HUDEP-2 (cell line): ENCODE measurements at regions not wholly inside any gene's neighbourhood (a gene's known extent, or its start where the extent isn't known, plus 50 kb on each side); places are given as distances from the start of the nearest gene placed in this dataset.

ENCODE experiments used
- DNase-seq, 76 experiments: peaks; one replicate each; lab custom pipeline; 2025; ENCODE audit not compliant: unreplicated experiment in 76 of 76; lab: John Stamatoyannopoulos, UW

DNA sequence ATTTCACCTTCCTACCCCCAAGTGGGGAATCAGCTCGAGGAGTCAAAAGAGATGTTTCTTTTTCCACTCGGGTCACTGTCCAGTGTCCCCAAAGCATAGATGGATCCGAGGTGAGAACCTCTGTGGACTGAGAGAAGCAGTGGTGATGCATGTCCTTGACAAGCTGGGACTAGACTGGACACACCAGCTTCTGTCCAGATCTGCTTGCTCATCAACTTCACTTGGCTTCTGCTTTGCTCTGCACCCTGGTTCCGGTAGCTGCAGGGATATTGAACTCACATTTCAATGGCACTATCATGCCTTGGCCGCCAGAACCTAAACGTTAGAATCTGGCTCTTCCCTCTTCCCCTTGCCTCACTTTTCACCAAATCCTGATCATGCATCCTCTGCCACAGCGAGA lies 50.3 kb upstream of the CXCL12 start:
- no peak for DNase-seq

DNA sequence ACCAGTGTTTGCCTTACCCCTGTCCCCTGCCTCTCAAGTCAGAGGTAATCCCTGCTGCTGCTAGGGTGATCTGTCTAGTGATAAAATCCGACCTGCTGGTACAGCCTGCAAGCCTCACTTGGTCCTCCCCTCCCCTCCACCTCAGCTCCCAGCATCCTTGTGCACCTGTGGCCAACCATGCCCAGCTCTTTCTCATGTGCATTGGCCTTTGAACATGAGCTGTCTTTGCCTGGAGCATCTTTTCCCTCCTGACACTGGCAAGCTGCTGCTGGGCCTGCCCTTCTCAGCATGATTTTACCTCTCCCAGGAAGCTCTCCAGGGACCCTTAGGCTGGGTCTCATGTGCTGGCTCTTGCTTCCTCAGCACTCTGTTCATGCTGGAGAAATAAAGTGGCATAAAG lies 51.3 kb upstream of the CXCL12 start:
- DNase-seq, result no peak

DNA sequence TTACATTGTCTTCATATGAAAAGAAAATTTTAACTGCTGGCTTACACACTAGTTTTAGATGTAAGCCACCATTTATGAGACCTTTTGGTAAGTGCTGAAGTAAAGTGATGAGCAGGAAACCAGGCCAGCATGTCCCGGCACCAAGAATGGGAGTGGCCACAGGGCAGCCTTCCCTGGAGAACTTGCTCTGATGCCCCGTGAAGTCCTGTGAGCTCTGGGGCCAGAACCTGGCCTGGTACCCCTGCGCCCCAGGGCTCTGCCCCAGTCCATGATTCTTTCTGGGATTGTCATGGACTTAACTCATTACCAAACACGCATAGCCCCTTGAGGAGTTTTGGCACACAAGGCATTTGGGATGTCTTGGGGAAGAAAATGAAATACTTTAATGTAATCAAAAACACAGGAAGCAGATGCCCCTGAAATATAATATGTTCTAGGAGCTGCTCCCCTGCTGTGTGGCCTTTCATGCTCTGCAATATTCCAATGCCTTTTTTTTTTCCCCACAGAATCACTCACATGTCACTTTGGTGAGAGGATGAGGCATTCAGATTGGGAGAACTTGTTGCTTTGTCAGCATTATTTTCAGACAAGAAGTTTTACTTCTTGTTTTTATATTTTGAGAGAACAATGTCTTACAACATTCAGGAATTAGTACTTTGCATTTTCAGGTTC lies 53.1 kb upstream of the CXCL12 start:
- no peak for DNase-seq

DNA sequence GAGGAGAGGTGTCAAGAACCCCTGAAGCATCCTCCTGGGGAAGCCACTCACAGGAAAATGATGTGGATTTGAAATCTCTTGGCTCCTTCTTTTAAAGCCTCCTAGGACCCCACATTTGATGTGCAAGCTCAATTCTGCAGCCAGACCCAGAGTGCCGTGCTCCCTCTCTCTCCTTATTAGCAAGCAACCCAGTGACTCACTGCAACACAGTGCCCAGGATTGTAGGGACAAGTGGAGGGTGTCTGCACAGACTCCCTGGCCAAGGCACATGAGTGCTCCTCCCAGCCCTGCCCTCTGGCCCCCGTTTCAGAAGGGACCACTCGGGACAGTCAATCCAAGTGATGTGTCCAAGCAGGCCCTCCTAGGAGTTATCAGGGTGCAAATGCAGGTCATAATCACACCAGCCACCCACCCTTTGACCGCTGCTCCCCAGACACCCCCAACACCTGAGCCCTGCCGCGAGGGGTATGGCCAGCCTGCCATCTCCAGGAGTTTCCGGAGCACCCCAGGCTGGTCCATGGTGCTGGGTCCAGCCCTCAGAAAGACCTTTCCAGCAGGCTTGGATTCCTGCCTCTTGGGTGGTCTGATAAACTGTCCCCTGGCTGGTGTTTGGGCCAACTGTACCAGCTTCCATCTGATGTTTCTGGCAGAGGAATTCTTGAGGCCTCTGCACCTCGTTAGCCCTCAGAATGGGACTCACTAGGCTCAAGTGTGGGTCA lies 54.5 kb upstream of the CXCL12 start:
- DNase-seq, result no peak

DNA sequence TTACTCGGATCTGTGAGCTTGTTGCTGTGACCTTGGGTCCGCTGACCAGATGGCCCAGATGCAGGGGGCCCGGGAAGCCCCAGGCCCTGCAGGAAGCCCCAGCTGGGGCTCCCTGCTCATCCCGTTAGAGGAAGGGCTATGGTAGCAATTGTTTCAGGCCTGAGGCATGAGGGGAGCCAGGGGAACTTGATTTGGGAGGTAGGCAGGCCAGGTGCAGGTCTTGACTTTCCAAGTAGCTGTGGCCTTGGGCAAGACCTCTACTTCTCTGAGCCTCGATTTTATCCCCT lies 55.0 kb upstream of the CXCL12 start:
- no peak for DNase-seq

DNA sequence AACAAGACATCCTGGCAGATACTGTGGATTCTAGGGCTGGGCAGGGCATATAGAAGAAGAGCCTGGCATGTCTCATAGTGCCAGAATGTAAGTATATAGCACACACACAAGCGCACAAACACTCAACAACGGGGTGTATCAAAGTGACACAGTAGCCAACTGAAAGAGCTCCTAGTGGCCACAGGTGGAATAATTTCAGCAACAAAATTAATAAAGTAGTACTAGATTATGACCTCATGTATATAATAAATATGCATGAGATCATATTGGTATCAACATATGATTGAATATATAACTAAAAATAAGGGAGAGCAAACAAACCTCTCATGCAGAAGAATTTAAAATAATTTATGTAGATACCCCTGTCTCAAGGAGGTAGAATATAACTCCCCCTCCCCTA lies 72.4 kb upstream of the CXCL12 start:
- DNase-seq, result no peak

DNA sequence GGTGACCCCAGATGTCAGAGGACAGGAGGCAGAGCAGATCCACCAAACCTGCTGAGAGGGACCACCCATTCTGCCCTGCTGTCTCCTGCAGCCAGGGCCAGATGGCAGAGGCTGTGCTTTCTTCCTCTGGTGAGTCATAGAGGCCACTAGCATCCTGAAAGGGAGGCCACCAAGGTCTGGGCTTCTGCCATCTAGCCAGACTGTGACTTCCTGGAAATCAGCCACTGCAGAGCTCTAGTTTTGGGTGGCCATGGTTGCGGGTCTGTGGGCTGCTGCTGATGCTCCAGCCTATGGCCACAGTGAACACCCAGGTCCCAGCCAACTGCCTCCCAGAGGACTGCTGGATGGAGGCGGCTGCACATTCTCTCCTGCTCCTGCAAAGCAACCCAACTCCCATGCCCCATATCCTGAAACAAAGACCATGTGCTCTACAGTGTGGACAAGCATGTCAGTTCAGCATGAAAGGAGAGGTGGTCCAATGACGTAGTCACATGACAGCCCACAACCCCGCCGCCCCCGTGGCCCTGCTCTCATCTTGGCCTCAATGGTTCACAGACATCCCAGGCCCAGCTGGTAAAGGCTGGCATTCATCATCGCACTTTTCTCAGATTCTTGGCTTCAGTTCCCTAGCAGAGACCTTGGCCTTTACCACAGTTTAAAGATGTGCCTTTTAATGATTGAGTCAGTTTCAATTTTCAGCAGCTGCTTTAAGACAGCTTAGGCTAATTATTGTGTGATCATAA lies 73.9 kb upstream of the CXCL12 start:
- DNase-seq, result no peak

DNA sequence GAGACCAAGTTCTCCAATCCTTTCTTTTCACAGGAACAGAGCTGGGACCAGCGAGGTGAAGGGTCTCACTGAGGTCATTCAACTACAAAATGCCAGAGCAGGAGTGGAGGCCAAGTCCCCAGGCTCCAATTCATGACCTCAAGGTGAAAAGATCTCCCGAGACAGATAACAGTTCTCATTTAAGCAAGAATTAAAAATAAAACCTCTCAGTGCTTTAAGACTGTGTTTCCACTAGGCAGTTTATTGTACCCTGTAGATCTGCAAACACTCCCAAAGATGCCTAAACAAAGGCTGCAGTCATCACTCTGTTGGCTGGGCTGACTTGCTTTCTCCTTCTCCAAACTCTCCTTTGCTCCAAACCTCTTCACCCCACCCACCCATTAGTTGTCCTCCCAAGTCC lies 74.8 kb upstream of the CXCL12 start:
- DNase-seq, result no peak

DNA sequence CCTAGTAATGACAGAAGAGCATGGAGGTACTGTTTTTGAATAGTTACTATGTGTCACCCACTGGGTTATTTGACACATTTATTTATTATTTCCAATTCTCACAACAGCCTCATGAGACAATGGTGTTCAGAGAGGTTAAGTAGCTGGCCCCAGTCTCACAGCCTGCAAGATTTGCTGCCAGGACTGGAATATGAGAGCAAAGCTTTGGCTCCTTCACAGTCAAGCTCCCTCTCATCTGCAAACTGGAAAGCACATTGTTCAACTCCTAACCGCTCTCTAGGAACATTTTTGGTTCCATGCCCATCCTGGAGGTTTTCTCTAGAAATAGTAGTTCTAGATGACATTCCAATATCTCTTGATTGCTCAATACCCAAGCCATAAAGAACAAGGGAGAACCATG lies 75.5 kb upstream of the CXCL12 start:
- no peak for DNase-seq

DNA sequence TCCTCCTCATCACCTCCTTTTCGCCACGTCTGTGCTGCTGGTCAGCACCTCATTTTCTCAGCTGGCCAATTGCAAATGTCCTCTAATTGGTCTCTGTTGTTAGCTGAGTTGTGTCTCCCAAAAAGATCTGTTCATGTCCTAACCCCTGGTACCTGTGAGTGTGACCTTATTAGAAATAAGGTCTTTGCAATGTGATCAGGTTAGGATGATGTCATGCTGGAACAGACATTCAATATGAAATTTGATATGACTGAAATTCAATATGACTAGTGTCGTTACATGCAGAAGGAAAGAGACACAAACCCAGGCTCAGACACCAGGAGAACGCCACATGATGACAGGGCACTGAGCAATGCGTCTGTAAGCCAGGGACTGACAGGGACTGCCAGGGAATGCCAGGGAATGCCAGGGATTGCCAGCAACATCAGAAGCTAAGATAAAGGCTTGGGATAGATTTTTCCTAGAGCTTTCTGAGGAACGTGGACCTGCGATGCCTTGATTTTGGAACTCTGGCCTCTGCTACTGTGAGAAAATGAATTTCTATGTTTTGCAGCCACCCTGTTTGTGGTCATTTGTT lies 77.5 kb upstream of the CXCL12 start:
- DNase-seq, result no peak

DNA sequence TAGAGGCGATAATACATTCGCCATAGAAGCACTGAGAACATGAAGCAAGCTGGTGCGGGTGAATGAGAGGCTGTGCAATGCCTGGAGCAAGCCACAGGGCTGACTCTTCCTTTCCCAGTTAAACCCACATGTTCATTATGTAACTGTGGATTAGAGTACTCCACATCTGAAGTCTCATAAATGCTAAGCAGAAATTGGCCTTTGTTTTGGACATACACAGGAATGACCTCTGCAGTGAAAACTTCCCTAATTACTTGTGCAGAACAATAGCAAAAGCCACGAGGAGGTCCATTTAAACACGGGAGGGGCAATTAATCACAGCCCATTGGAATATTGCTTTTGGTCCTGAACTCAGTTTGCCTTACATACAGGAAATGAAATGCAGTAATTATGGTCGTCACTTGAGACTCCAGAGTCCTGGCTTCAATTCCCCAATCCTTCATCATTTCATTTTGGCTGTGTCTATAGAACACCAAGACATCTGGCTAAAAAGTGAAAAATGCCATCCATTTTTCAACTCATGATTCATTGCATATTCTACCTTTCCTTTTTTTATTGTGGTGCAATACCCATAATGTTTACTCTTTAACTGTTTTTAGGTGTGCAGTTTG lies 78.7 kb upstream of the CXCL12 start:
- no peak for DNase-seq

DNA sequence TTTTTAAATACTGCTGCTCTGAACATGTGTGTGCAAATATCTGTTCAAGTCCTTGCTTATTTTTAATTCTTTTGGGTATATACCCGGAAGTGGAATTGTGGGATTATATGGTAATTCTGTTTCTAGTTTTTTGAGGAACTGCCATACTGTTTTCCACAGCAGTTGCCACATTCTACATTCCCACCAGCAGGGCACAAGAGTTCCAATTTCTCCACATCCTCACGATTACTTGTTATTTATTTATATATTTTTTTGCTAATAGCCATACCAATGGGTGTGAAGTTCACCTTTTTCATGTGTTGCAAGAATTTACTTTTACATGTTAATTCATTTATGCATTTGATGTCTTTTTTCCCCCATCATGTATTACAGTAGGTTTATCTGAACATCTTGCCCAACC lies 79.6 kb upstream of the CXCL12 start:
- no peak for DNase-seq

DNA sequence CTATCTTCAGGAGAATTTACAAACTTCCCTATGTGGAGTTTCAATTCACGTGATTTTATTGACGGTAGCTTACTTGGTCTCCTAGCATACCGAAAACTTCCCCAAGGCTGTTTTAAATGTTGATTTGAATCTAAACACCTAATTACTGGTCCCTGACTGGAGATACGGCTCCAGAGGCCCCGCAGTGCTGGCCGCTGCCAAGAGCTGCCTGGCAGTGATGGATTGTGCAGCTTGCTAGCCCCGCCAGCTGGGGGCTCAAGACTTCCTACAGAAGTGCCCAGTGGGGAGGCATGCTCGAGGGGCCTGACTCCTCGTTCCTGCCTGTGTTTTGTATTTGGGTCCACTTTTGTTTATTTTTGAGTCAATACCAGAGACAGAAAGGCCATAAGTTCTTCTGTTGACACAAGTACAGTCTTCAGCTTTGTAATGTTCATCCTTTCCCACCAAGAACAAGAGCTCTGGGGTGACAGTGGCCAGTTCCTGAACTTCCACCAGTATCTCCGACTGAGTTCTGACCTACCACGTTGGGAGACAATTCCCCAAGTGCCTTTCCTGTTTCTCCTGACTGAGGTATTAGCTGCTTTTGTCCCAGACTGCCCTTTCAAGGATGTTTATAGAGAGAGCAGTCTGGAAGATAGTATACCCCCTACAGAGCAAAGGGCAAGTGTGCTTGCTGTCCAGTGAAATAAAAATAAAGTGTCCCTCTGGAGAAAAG lies 80.7 kb upstream of the CXCL12 start:
- DNase-seq, result no peak

DNA sequence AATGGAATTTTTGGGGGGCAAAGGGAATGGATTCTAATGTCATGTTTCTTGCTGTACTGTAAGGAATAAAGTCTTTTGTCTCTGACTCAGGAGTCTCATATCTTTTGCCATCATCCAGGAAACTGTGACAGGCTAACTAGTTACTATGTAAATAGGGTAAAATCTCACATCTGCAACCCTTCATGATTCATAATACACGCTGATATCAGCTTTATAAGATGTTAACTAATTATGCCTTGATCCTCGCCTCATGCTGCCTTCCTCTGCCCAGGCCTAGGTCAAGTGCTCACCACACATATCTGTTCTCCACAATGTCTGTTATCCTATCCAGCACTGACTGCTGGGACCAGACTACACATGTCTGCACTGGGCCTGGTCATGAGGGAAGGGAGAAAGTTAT lies 81.3 kb upstream of the CXCL12 start:
- DNase-seq, result no peak

DNA sequence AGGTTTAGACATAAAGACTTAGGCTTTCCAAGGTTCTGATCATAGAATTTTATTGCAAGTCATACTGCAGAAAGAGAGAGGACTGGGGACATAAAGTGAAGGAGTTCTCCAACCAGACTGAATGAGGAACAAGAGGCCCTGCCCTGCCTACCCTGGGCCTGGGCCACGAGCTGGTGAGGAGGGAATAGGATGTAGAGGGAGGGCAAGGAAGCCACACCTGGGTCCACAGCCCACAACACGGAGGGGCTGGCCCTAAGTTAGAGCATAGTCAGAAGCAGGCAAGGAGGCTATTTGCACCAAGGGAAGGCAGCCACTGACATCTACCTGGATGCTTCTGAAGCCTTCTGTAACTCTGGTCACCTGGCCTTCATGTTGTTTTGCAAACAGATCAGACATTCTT lies 82.2 kb upstream of the CXCL12 start:
- no peak for DNase-seq

DNA sequence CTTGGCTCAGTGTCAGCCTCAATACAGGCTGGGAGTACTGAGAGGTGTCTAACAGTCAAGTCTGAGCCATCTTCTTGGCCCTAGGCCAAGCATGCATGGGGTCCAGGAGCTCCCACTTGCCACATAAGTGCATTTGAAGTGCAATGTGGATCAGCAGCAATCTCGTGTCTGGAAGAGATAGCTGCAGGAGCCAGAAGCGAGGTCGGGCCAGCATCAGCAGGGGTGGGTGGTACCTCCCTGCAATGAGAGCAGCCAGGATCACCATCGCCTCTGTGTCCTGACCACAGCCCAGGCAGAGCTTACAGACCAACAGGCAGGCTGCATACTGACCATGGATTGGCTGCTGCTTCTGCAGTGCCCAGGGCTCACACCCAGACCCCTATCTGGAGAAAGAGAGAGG lies 83.0 kb upstream of the CXCL12 start:
- DNase-seq, result no peak

DNA sequence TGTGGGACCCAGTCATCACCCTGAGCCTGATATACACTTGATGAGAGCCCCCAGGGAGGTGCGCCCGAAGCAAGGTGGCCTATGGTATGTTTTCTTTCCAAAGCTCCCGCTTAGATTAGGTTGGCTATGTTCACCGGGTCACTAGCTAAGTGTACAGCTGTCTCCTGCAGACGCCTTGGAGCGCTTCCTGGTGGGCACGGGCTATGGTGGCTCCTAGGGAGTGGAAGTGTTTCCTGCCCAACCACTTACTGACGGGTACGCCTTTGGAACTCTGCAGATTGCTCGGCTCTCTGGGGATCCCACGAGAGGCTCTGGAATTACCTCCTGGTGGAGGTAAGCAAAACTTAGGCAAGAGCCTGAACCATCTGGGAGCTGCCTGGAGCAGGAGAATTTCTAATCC lies 83.6 kb upstream of the CXCL12 start:
- no peak for DNase-seq

DNA sequence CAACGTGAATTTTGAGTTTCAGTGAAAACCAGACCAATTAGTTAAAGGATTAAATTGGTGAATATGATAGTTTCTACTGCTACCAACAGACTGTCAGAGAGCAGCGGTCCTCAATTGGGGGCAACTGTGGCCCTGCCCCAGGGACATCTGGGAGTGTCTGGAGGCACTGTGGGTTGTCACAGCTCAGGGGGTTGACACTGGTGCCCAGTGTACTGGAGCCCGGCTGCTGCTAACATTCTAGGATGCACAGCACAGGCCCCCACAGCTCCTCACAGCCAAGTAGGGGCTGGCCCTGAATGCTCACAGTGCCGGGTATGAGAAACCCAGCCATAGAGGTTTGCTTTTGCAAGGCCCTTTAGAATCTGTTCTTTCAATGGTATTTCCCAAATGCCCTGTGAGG lies 84.1 kb upstream of the CXCL12 start:
- no peak for DNase-seq

DNA sequence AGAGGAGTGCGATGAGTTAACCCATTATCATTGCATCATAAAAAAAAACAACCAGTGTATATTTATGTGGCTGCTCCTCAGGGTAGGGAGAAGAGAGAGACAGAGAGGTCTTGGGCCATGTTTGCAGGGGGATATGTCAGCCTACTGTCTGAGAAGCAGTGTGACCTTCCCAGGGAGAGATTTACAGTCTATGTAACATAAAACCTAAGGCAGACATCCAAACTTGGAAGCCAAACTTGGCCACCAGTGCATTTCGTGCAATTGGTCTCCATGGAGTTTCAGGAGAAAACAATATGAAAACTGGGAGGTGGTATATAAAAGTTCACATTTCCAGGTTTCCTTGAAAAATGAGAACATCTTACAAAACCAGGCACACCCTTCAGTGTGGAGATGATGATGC lies 85.9 kb upstream of the CXCL12 start:
- no peak for DNase-seq

DNA sequence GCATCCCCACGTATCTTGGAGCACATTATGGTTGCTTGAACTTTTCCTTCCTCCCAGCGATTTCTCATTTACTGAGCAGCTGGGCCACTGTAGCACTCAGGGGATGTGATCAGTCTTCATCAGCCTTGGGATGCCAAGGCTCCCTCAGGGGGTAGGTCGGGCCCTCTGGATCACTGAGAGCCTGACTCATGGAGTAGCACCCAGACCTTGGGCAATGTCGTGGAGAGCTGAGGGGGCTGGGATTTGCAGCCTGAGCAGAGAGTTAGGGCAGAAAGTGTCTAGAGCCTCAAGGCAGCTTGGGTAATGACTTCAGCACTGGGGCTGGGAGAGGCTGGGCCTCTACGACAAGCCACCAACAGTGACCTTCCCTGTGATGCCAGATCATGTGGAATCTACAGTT lies 86.5 kb upstream of the CXCL12 start:
- DNase-seq, result no peak

DNA sequence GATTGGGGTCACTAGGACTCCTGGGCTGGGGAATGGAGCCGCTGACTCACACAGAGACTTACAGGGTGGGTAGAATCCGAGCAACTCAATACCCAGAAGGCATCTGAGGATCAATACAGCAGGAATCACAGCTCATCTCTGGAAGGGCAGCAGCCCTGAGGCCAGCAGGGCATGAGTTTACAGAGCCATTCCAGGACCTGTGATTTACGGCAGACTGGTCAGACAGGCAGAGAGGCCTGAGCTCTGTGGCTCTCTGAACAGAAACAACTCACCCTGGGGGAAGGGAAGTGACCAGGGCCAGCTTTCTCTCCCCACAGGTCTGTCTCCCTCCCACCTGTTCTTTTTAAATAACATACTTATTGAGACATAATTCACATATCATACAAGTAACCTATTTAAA lies 88.2 kb upstream of the CXCL12 start:
- no peak for DNase-seq
